ENCODE measurements at regions not wholly inside any gene's neighbourhood (a gene's known extent, or its start where the extent isn't known, plus 50 kb on each side); places are given as distances from the start of the nearest gene placed in this dataset.

DNA sequence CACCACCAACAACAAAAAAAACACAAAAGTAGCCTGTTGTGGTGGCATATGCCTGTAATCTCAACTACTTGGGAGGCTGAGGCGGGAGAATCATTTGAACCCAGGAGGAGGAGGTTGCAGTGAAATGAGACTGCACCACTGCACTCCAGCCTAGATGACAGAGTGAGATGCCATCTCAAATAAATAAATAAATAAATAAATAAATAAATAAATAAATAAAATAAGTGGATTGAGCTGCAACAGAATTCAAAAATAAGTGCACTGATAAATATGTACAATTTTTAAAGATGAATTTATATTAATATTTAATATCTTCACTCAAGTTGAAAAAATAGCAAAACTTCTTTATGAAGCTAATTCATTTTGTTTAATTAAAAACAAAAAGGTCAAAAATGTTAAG, 259.6 kb downstream of the IRX2 start (continued):
- TF ChIP-seq, protein P1, sequence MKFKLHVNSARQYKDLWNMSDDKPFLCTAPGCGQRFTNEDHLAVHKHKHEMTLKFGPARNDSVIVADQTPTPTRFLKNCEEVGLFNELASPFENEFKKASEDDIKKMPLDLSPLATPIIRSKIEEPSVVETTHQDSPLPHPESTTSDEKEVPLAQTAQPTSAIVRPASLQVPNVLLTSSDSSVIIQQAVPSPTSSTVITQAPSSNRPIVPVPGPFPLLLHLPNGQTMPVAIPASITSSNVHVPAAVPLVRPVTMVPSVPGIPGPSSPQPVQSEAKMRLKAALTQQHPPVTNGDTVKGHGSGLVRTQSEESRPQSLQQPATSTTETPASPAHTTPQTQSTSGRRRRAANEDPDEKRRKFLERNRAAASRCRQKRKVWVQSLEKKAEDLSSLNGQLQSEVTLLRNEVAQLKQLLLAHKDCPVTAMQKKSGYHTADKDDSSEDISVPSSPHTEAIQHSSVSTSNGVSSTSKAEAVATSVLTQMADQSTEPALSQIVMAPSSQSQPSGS (IDR thresholded peaks at IDR 0.05; ENCODE audit: low read length), result no peak
- TF ChIP-seq POU5F1 (IDR thresholded peaks at IDR 0.05; ENCODE audit: low read depth, low read length), result no peak
- no peak for TF ChIP-seq BACH1 (IDR thresholded peaks at IDR 0.05; ENCODE audit: low read length)
- TF ChIP-seq SIRT6 (IDR thresholded peaks at IDR 0.05; ENCODE audit: low read length), result no peak
- TF ChIP-seq CBX8 (IDR thresholded peaks at IDR 0.05; ENCODE audit: borderline replicate concordance, low read depth, low read length), result no peak
- no peak for TF ChIP-seq JUND (IDR thresholded peaks at IDR 0.05; ENCODE audit: low read length)

Measured in H1 (cell line).